ENCODE measurements at regions not wholly inside any gene's neighbourhood (a gene's known extent, or its start where the extent isn't known, plus 50 kb on each side); places are given as distances from the start of the nearest gene placed in this dataset.

- Histone ChIP-seq H3K36me3 (no peaks in the 10 kb centered on the region), H3K27me3 (no peaks in the 10 kb centered on the region), H3K9me3 (no peaks in the 10 kb centered on the region), H3K4me3 (no peak overlapping the region), H3K27ac (no peak overlapping the region), H3K4me1 (no peaks in the 10 kb centered on the region)
- DNase-seq (no peak), ATAC-seq (no peak)
- intact Hi-C loops (cut with DNase I) = no loop called here
- TF ChIP-seq CTCF (IDR thresholded peaks at IDR 0.05) = no peak
Observed at GRCh38 chr20:23237201-23237600, 113.4 kb upstream of the NXT1 start.

- Histone ChIP-seq H3K4me3 (no peak overlapping the region), H3K9me3 (no peaks in the 10 kb centered on the region), H3K36me3 (no peaks in the 10 kb centered on the region), H3K4me1 (no peaks in the 10 kb centered on the region), H3K27ac (no peak overlapping the region), H3K27me3 (no peaks in the 10 kb centered on the region)
- intact Hi-C loops (cut with DNase I) = no loop called here
- DNase-seq (peak; percentile 78), ATAC-seq (peak; percentile 98)
- TF ChIP-seq CTCF (IDR thresholded peaks at IDR 0.05) = peak; percentile 78
Observed at GRCh38 chr20:23235173-23236027, 115.2 kb upstream of the NXT1 start.

- no peak for DNase-seq
- no peaks in the 10 kb centered on the region for H3K4me1 ChIP-seq
- no peak for ATAC-seq
- no peaks in the 10 kb centered on the region for H3K36me3 ChIP-seq
- no peak overlapping the region for H3K4me3 ChIP-seq
- intact Hi-C loops (cut with DNase I) = no loop called here
- H3K27ac ChIP-seq = no peak overlapping the region
- no peaks in the 10 kb centered on the region for H3K27me3 ChIP-seq
- H3K9me3 ChIP-seq = no peaks in the 10 kb centered on the region
- no peak for TF ChIP-seq CTCF (IDR thresholded peaks at IDR 0.05)
Observed at GRCh38 chr20:23234311-23235078, 116.1 kb upstream of the NXT1 start.

GRCh38 chr20:23233341-23233740 lies 117.2 kb upstream of the NXT1 start:
- no peaks in the 10 kb centered on the region for H3K36me3 ChIP-seq
- TF ChIP-seq CTCF (IDR thresholded peaks at IDR 0.05) = no peak
- no peak for DNase-seq
- H3K27ac ChIP-seq = no peak overlapping the region
- intact Hi-C loops (cut with DNase I) = no loop called here
- no peaks in the 10 kb centered on the region for H3K27me3 ChIP-seq
- no peaks in the 10 kb centered on the region for H3K9me3 ChIP-seq
- H3K4me3 ChIP-seq = no peak overlapping the region
- H3K4me1 ChIP-seq = no peaks in the 10 kb centered on the region
- ATAC-seq = no peak

- no peaks in the 10 kb centered on the region for H3K27me3 ChIP-seq
- no peaks in the 10 kb centered on the region for H3K36me3 ChIP-seq
- no peak overlapping the region for H3K4me3 ChIP-seq
- no peaks in the 10 kb centered on the region for H3K4me1 ChIP-seq
- DNase-seq = no peak
- intact Hi-C loops (cut with DNase I) = no loop called here
- no peak for ATAC-seq
- H3K9me3 ChIP-seq = no peaks in the 10 kb centered on the region
- no peak for TF ChIP-seq CTCF (IDR thresholded peaks at IDR 0.05)
- H3K27ac ChIP-seq = no peak overlapping the region
Observed at GRCh38 chr20:23232679-23233308, 117.8 kb upstream of the NXT1 start.
